ENCODE measurements at regions not wholly inside any gene's neighbourhood (a gene's known extent, or its start where the extent isn't known, plus 50 kb on each side); places are given as distances from the start of the nearest gene placed in this dataset.

DNA sequence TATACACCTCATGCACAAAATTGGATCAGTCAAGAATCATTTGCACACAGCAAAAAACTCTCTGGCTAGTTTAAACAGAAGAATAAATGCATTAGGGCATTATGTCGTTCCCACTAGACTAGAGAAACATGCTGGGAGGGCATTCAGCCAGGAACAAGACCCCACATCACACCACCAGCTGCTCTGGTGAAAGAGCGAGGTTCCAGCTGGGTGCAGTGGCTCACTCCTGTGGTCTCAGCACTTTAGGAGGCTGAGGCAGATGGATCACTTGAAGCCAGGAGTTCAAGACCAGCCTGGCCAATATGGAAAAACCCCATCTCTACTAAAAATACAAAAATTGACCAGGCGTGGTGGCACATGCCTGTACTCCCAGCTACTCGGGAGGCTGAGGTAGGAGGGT lies 52.1 kb upstream of the BACE2 start:
- TF ChIP-seq, protein P1, sequence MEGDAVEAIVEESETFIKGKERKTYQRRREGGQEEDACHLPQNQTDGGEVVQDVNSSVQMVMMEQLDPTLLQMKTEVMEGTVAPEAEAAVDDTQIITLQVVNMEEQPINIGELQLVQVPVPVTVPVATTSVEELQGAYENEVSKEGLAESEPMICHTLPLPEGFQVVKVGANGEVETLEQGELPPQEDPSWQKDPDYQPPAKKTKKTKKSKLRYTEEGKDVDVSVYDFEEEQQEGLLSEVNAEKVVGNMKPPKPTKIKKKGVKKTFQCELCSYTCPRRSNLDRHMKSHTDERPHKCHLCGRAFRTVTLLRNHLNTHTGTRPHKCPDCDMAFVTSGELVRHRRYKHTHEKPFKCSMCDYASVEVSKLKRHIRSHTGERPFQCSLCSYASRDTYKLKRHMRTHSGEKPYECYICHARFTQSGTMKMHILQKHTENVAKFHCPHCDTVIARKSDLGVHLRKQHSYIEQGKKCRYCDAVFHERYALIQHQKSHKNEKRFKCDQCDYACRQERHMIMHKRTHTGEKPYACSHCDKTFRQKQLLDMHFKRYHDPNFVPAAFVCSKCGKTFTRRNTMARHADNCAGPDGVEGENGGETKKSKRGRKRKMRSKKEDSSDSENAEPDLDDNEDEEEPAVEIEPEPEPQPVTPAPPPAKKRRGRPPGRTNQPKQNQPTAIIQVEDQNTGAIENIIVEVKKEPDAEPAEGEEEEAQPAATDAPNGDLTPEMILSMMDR (IDR thresholded peaks at IDR 0.05): no peak
- no peak for TF ChIP-seq EZH2 (IDR thresholded peaks at IDR 0.05; ENCODE audit: borderline replicate concordance, insufficient read depth, low read depth, low read length, poor library complexity, severe bottlenecking)
